HG03469 (cell line): ENCODE measurements at regions not wholly inside any gene's neighbourhood (a gene's known extent, or its start where the extent isn't known, plus 50 kb on each side); places are given as distances from the start of the nearest gene placed in this dataset.
"Not testable (repeated sequence)": the region's sequence is repeated elsewhere in the genome, so short reads cannot be mapped to it uniquely, and the experiment has no call there.

Experiments
- ATAC-seq: cut with Tn5 transposase; IDR thresholded peaks from one replicate; pipeline ENCODE4 v1.9.1; 2021; ENCODE audit warnings: mild to moderate bottlenecking, moderate library complexity, moderate number of reproducible peaks; ENCODE audit not compliant: unreplicated experiment

GRCh38 chr4:62484357-62484756 is 1284.2 kb downstream of the ADGRL3 start:
- no peak for ATAC-seq

DNA sequence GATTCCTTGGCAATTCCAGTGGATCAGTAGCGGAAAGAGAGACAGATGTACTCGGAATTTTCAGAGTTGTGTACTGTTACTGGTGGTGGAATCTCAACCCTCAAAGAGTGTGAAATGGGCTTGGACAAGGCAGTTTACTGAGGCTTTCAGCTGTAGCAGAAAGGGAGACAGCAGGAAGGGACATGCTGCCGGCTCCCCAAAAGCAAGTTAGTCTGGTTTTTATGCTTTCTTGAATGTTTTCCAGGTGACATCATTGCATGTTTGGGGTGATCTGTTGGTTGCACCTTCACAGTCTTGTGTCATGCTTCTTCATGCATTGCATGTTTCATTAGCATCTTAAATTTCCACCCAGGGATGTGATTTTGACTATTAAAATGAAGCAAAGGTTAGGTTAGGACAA is 1282.2 kb downstream of the ADGRL3 start:
- ATAC-seq, result no peak

GRCh38 chr4:62475596-62475995 is 1275.5 kb downstream of the ADGRL3 start:
- ATAC-seq, result no peak

DNA sequence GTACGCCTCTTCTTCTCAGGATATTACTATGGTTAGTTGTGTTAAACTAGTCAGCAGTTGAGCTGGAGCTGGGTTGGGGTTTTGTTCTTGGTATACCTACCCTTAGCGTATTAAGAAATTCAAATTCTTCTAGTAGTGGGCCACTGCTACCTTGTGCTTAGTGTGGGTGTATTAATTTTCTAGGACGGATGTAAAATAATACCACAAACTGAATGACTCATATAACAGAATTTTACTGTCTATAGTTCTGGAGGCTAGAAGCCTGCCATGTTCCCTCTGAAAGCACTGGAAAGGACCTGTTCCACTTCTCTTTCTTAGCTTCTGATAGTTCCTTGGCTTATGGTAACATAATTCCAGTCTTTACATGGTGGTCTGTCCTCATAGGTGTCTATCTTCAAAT is 1274.7 kb downstream of the ADGRL3 start:
- no peak for ATAC-seq

DNA sequence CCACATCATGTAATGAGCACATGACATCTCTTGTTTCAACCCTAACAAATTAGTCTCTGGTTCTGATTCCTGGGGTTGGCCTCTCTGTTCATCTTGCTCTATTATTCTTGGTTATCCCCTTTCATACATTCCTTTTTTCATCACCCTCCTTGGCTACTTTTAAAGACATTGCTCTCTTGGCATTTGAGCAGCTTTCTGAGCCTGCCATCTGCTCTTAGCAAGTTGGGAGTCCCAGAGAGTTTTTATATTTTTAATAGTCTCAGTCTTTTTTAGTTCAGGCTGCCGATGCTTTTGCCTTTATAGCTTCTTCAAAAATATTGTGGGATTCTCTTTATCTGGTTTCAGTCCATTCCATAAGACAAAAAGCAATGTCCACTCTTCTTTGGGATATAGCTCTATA is 1270.9 kb downstream of the ADGRL3 start:
- no peak for ATAC-seq

GRCh38 chr4:62470421-62470983 is 1270.4 kb downstream of the ADGRL3 start:
- no peak for ATAC-seq

GRCh38 chr4:62470020-62470419 is 1269.9 kb downstream of the ADGRL3 start:
- no peak for ATAC-seq

- no peak for ATAC-seq
These were observed 1261.8 kb downstream of the ADGRL3 start for GRCh38 chr4:62461961-62462360.

- no peak for ATAC-seq
These were observed 1260.2 kb downstream of the ADGRL3 start for GRCh38 chr4:62460329-62460728.

GRCh38 chr4:62457356-62457755 is 1257.2 kb downstream of the ADGRL3 start:
- ATAC-seq, result no peak

- ATAC-seq, result no peak
These were observed 1255.7 kb downstream of the ADGRL3 start for GRCh38 chr4:62455871-62456270.

- no peak for ATAC-seq
These were observed 1254.4 kb downstream of the ADGRL3 start for GRCh38 chr4:62454535-62454934.

DNA sequence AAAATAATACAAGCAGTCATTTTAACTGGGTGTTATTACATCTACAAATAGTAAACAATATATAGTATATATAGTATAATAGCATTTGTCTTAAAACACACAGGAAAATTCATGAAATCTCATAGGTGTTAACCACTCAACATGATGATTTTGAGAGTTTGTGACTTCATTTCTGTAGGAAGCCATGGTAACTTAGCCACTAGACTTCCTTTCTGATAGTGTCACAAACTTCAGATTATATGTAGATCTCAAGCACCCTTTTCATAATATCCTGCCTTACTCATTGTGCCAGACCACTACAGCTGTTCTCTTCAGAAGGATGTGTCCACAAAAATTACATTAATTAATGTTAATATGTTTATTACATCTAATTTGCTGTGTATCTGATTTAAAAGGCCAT is 1250.6 kb downstream of the ADGRL3 start:
- no peak for ATAC-seq

- ATAC-seq, result no peak
These were observed 1249.4 kb downstream of the ADGRL3 start for GRCh38 chr4:62449538-62449937.

GRCh38 chr4:62448911-62449310 is 1248.8 kb downstream of the ADGRL3 start:
- ATAC-seq, result no peak

DNA sequence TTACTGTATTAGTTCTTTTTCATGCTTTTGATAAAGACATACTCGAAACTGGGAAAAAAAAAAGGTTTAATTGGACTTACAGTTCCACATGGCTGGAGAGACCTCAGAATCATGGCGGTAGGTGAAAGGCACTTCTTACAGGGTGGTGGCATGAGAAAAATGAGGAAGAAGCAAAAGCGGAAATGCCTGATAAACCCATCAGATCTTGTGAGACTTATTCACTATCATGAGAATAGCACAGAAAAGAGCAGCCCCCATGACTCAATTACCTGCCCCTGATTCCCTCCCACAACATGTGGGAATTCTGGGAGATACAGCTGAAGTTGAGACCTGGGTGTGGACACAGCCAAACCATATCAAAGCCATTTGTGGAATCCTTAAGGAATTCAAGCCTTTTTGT is 1238.9 kb downstream of the ADGRL3 start:
- ATAC-seq, result no peak

DNA sequence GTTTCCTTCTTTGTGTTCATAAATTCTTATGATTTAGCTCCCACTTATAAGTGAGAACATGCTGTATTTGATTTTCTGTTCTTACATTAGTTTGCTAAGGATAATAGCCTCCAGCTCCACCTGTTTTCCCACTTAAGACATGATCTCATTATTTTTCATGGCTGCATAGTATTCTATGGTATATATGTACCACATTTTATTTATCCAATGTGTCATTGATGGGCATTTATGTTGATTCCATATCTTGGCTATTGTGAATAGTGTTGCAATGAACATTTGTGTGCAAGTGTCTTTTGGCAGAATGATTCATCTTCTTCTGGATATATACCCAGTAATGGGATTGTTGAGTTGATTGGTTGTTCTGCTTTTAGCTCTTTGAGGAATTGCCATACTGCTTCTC is 1234.8 kb downstream of the ADGRL3 start:
- no peak for ATAC-seq

DNA sequence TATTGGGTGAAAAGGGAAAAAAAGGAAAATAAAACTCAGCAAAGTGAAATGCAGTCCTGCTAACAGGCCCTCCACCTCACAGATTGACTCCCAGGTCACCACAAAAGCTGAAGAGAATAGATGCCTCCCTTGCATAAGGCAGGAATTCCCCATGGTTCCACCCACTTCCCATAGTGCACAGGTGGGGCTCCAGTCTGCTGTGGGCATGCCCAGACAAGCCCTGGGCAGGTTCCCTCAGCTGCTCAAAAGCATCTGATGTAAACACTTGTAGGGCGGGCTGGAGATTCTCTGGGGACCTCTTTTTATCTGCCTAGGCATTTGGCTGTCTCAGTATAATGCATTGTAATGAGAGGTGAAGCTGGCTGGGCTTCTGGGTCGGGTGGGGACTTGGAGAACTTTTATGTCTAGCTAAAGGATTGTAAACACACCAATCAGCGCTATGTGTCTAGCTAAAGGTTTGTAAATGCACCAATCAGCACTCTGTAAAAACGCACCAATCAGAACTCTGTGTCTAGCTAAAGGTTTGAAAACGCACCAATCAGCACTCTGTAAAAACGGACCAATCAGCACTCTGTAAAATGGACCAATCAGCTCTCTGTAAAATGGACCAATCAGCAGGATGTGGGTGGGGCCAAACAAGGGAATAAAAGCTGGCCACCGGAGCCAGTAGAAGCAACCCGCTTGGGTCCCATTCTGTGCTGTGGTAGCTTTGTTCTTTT is 1231.5 kb downstream of the ADGRL3 start:
- not testable (repeated sequence) for ATAC-seq

DNA sequence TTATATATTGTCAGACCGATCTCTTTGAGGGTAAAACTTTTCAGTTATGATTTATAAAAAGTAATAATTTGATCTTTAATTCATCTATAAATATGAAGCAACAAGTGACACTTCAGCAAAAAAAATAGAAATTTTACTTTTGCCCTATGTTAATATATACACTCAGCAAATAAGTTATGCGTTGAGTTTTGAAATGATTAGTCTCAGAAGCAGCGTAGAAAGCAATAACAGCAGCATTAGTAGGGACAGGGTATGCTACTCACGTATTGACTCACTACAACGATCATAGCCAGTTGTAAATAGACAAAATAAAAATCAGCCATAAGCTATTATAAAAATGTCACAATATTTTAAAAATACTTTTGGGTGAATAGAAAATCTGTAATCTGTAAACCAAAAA is 1229.2 kb downstream of the ADGRL3 start:
- no peak for ATAC-seq

- no peak for ATAC-seq
These were observed 1215.1 kb downstream of the ADGRL3 start for GRCh38 chr4:62415256-62415655.

- ATAC-seq, result no peak
These were observed 1214.4 kb downstream of the ADGRL3 start for GRCh38 chr4:62414563-62414962.

DNA sequence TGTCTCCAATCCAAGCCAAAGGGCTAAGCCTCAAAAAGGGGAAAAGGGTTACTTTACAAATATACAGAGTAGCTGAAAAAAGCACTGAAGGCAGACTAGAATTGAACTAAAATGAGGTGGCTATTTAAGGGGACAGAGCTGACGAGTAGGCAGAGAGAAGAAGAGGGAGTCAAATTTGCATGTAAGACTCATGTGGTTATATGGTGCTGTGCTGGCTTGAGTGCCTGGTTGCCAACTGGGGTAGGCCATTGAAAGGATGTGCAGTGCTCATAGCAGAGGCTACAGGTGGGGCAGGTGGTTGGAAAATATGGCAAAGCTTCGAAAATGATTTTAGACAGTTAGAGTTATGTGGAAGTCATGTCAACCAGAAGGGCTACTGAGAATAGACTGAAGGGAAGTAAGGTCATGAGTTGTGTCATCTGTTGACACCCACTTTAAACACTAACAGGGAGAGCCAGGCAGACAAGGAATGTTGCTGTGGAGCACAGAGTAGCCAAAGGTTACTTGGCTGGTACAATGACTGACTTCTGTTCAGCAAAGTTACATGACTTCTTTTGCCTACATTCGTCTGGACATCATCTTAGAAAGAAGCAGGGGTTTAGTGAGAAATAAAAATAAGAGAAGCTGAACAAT is 1210.4 kb downstream of the ADGRL3 start:
- ATAC-seq, result no peak
